ENCODE measurements at regions not wholly inside any gene's neighbourhood (a gene's known extent, or its start where the extent isn't known, plus 50 kb on each side); places are given as distances from the start of the nearest gene placed in this dataset.

DNA sequence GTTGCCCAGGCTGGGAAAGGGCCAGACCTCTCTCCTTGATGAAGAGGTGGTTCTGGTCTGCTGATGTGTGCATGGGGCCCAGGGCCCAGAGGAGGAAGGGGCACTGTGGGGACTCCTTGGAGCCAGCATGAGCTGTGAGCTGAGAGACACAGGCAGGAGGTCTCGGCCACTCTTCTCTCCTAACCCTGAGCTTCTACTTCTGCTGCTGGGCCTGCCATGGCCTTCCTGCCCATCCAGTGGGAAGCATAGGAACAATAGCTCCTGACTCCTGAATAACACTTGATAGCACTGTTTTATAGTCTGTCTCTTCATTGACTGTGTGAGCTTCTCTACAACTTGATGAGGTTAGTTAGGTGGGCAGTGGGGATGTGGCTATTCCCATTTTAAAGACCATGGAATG lies 181.1 kb downstream of the UTP18 start:
- Histone ChIP-seq H3K4me3 (ENCODE audit: low read depth, low read length) (no peak overlapping the region), H3K36me3 (ENCODE audit: control insufficient read depth in 2 of 2, insufficient read depth in 1 of 2, low read length in 2 of 2) (no peaks in the 10 kb centered on the region), H3K9me3 (ENCODE audit: control insufficient read depth, insufficient read depth, low read depth, low read length) (no peaks in the 10 kb centered on the region), H3K4me1 (ENCODE audit: control insufficient read depth, insufficient read depth, low read length) (no peaks in the 10 kb centered on the region; the same call in 1 of the 2 replicates), H3K27ac (ENCODE audit: extremely low read depth, low read depth, low read length) (no peak overlapping the region)
- POLR2A ChIA-PET, result no interaction called here
- CTCF ChIA-PET, result interaction anchor here (0.5 to 7.1 kb wide), 3 partner anchors 14 to 333 kb away, joined by 3 to 41 read pairs (median 3); no protein-coding TSS in a partner anchor
- TF ChIP-seq ZNF169 (tag by site-specific recombination; IDR thresholded peaks at IDR 0.05) (no peak), ZNF211 (tag by site-specific recombination; IDR thresholded peaks at IDR 0.05; ENCODE audit: low read depth) (no peak), ZNF596 (tag by site-specific recombination; IDR thresholded peaks at IDR 0.05) (no peak), ZNF16 (tag by site-specific recombination; IDR thresholded peaks at IDR 0.05; ENCODE audit: low read depth) (no peak), ZNF529 (tag by site-specific recombination; IDR thresholded peaks at IDR 0.05; ENCODE audit: insufficient replicate concordance) (no peak), ZNF747 (tag by site-specific recombination; IDR thresholded peaks at IDR 0.05) (no peak), ZNF366 (tag by site-specific recombination; conservative IDR thresholded peaks at IDR 0.05) (no peak), ZNF701 (tag by site-specific recombination; IDR thresholded peaks at IDR 0.05) (no peak), SCRT1 (tag by site-specific recombination; IDR thresholded peaks at IDR 0.05; ENCODE audit: borderline replicate concordance) (no peak), ZNF501 (tag by site-specific recombination; IDR thresholded peaks at IDR 0.05) (no peak), ZNF623 (tag by site-specific recombination; IDR thresholded peaks at IDR 0.05) (no peak), ZNF175 (tag by site-specific recombination; IDR thresholded peaks at IDR 0.05) (no peak), ZNF132 (tag by site-specific recombination; IDR thresholded peaks at IDR 0.05; ENCODE audit: borderline replicate concordance) (no peak)
- TF ChIP-seq, protein P1, sequence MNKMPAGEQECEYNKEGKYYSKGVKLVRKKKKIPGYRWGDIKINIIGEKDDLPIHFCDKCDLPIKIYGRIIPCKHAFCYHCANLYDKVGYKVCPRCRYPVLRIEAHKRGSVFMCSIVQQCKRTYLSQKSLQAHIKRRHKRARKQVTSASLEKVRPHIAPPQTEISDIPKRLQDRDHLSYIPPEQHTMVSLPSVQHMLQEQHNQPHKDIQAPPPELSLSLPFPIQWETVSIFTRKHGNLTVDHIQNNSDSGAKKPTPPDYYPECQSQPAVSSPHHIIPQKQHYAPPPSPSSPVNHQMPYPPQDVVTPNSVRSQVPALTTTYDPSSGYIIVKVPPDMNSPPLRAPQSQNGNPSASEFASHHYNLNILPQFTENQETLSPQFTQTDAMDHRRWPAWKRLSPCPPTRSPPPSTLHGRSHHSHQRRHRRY (tag by site-specific recombination; IDR thresholded peaks at IDR 0.05), result no peak
- TF ChIP-seq, protein P2, sequence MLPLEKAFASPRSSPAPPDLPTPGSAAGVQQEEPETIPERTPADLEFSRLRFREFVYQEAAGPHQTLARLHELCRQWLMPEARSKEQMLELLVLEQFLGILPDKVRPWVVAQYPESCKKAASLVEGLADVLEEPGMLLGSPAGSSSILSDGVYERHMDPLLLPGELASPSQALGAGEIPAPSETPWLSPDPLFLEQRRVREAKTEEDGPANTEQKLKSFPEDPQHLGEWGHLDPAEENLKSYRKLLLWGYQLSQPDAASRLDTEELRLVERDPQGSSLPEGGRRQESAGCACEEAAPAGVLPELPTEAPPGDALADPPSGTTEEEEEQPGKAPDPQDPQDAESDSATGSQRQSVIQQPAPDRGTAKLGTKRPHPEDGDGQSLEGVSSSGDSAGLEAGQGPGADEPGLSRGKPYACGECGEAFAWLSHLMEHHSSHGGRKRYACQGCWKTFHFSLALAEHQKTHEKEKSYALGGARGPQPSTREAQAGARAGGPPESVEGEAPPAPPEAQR (tag by site-specific recombination; IDR thresholded peaks at IDR 0.05), result no peak

DNA sequence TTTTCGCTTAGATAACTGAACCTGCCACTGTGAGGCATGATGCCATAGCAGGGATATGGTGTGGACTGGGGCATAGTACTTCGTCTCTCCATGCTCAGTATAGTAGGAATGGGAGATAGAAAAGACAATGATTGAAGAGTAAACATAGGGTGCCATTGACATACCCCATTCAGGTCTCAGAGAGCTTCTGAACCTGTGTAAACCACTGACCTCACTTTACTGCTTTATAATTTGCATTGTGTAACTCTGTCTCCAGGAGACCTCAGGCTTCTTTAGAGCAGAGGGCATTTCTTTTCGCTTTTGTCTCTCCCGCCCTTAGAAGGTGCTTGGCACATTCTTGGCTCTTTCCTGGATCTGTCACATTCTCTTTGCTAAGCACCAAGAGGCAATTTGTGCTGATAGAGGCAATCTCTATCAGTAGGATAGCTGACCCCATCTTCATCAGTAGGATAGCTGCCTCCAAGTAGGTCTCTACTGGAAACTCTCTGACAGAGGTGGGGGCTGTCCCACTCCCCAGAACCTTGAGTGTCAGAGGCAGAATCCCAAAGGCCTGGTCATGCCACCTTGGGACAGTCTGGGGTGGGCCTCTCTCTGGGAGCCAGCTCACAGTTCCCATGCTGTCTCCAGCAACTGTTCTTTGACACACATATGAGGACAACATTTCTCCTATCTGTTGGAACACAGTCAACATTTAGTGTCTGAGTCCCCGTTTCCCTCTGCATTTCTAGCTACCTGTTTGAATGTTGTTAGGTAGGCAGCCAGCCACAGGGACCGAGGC lies 181.9 kb downstream of the UTP18 start:
- POLR2A ChIA-PET, result no interaction called here
- no peaks in the 10 kb centered on the region for H3K9me3 ChIP-seq (ENCODE audit: control insufficient read depth, insufficient read depth, low read depth, low read length)
- no peaks in the 10 kb centered on the region for H3K36me3 ChIP-seq (ENCODE audit: control insufficient read depth in 2 of 2, insufficient read depth in 1 of 2, low read length in 2 of 2)
- CTCF ChIA-PET, result interaction anchor here (0.5 to 7.1 kb wide), 4 partner anchors 14 to 332 kb away, joined by 3 to 41 read pairs (median 3); no protein-coding TSS in a partner anchor
- H3K4me3 ChIP-seq (ENCODE audit: low read depth, low read length), result no peak overlapping the region
- no peak overlapping the region for H3K27ac ChIP-seq (ENCODE audit: extremely low read depth, low read depth, low read length)
- no peaks in the 10 kb centered on the region; the same call in 1 of the 2 replicates for H3K4me1 ChIP-seq (ENCODE audit: control insufficient read depth, insufficient read depth, low read length)
- TF ChIP-seq ZNF18 (tag by site-specific recombination; IDR thresholded peaks at IDR 0.05) (no peak), ZNF677 (tag by site-specific recombination; IDR thresholded peaks at IDR 0.05) (no peak), PATZ1 (tag by site-specific recombination; IDR thresholded peaks at IDR 0.05) (no peak), ZFP69B (tag by site-specific recombination; IDR thresholded peaks at IDR 0.05) (no peak), ZNF280C (tag by site-specific recombination; IDR thresholded peaks at IDR 0.05) (no peak), EGR2 (tag by site-specific recombination; IDR thresholded peaks at IDR 0.05; ENCODE audit: low read depth) (no peak), YY2 (tag by site-specific recombination; IDR thresholded peaks at IDR 0.05) (no peak), ZNF132 (tag by site-specific recombination; IDR thresholded peaks at IDR 0.05; ENCODE audit: borderline replicate concordance) (no peak)
- TF ChIP-seq, protein P3, sequence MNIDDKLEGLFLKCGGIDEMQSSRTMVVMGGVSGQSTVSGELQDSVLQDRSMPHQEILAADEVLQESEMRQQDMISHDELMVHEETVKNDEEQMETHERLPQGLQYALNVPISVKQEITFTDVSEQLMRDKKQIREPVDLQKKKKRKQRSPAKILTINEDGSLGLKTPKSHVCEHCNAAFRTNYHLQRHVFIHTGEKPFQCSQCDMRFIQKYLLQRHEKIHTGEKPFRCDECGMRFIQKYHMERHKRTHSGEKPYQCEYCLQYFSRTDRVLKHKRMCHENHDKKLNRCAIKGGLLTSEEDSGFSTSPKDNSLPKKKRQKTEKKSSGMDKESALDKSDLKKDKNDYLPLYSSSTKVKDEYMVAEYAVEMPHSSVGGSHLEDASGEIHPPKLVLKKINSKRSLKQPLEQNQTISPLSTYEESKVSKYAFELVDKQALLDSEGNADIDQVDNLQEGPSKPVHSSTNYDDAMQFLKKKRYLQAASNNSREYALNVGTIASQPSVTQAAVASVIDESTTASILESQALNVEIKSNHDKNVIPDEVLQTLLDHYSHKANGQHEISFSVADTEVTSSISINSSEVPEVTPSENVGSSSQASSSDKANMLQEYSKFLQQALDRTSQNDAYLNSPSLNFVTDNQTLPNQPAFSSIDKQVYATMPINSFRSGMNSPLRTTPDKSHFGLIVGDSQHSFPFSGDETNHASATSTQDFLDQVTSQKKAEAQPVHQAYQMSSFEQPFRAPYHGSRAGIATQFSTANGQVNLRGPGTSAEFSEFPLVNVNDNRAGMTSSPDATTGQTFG (tag by site-specific recombination; IDR thresholded peaks at IDR 0.05; ENCODE audit: borderline replicate concordance), result no peak
